Endothelial cell of umbilical vein (primary cell): ENCODE measurements at regions not wholly inside any gene's neighbourhood (a gene's known extent, or its start where the extent isn't known, plus 50 kb on each side); places are given as distances from the start of the nearest gene placed in this dataset.

ENCODE experiments used
- CTCF ChIP-seq, 2 donors: IDR thresholded peaks; 1 replicate in 1 of 2; 2 replicates in 1 of 2; pipeline ENCODE4 v1.5.1; 2011; ENCODE audit warnings: low read length in 2 of 2, mild to moderate bottlenecking in 2 of 2, moderate library complexity in 2 of 2, control low read depth in 1 of 2, inconsistent platforms in 1 of 2, low read depth in 1 of 2; ENCODE audit not compliant: insufficient read depth in 1 of 2; ENCODE audit errors: extremely low read depth in 1 of 2
- EZH2 ChIP-seq: IDR thresholded peaks from 2 replicates; pipeline ENCODE4 v1.6.1; 2012; ENCODE audit warnings: borderline replicate concordance, low read depth, mild to moderate bottlenecking, moderate library complexity, low read length, inconsistent platforms; ENCODE audit not compliant: severe bottlenecking
- FOS ChIP-seq: IDR thresholded peaks from 2 replicates; pipeline ENCODE4 v1.6.1; 2011; ENCODE audit warnings: mild to moderate bottlenecking, low read length, moderate library complexity, borderline replicate concordance; ENCODE audit not compliant: insufficient read depth
- GATA2 ChIP-seq: IDR thresholded peaks from 2 replicates; pipeline ENCODE4 v1.7.0; 2011; ENCODE audit warnings: low read depth, mild to moderate bottlenecking, moderate library complexity, mixed read lengths, low read length; ENCODE audit not compliant: insufficient read length, insufficient read depth
- JUN ChIP-seq: IDR thresholded peaks from 2 replicates; pipeline ENCODE4 v1.6.1; 2011; ENCODE audit warnings: borderline replicate concordance, low read depth; ENCODE audit not compliant: insufficient read length, insufficient read depth
- MAX ChIP-seq: IDR thresholded peaks from 2 replicates; pipeline ENCODE4 v1.6.1; 2011; ENCODE audit not compliant: insufficient read depth, insufficient read length
- MYC ChIP-seq: IDR thresholded peaks from one replicate; pipeline ENCODE4 v1.6.1; 2011; ENCODE audit warnings: mild to moderate bottlenecking, low read depth, low read length
- POLR2A ChIP-seq: IDR thresholded peaks from 2 replicates; pipeline ENCODE4 v1.6.1; 2012; ENCODE audit warnings: low read depth, mild to moderate bottlenecking, control low read depth, low read length
- POLR2AphosphoS5 ChIP-seq: IDR thresholded peaks from 2 replicates; pipeline ENCODE4 v1.6.1; 2012; ENCODE audit warnings: low read depth, mild to moderate bottlenecking, control low read depth, low read length, moderate library complexity; ENCODE audit not compliant: insufficient read depth

- TF ChIP-seq CTCF (IDR thresholded peaks at IDR 0.05; ENCODE audit: extremely low read depth in 1 of 2, insufficient read depth in 1 of 2, low read depth in 1 of 2, low read length in 2 of 2) (no peak), EZH2 (no peak), POLR2A (no peak), JUN (no peak), POLR2AphosphoS5 (no peak), MYC (no peak), GATA2 (no peak), FOS (no peak), MAX (no peak)
Observed at GRCh38 chr5:99258819-99259218, 330.0 kb upstream of the CHD1 start.
